HG03196 (cell line): ENCODE measurements at regions not wholly inside any gene's neighbourhood (a gene's known extent, or its start where the extent isn't known, plus 50 kb on each side); places are given as distances from the start of the nearest gene placed in this dataset.

Experiments used
- ATAC-seq: cut with Tn5 transposase; IDR thresholded peaks from one replicate; pipeline ENCODE4 v1.9.1; 2021; ENCODE audit not compliant: unreplicated experiment

DNA sequence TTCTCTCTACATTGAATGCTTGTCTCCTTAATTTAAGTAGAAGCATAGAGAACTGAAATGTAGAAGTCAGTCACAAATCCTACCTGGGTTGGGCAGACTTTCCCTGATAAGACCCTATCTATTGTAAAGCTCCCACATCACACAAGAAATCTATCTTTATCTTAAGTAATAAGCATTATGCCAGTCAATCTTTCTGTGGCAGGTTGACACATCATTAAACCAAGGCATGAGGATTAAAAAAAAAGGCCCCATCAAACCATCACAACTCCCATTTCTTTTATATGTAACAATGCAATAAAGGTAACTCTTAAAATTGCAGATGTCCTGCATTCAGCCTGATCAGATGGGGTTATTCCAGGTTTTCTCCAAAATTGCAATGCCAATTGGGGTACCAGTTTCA is 311.8 kb downstream of the TOX3 start:
- ATAC-seq = no peak

DNA sequence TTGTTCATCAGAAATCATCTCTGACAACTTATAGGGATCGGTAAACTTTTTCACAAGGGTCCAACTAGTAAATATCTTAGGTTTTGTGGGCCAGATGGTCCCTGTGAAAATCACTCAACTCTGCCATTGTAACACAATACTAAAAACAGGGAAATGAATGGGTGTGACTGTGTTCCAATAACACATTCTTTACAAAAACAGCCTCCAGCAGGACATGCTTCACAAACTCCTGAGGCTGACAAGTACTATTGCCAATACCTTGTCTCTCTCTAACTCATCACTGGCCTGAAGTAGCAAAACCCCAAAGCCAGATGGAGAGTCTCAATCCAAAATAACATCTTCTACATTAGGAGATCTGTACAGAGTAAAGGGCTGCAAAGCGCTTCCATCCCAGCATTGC is 312.3 kb downstream of the TOX3 start:
- no peak for ATAC-seq

DNA sequence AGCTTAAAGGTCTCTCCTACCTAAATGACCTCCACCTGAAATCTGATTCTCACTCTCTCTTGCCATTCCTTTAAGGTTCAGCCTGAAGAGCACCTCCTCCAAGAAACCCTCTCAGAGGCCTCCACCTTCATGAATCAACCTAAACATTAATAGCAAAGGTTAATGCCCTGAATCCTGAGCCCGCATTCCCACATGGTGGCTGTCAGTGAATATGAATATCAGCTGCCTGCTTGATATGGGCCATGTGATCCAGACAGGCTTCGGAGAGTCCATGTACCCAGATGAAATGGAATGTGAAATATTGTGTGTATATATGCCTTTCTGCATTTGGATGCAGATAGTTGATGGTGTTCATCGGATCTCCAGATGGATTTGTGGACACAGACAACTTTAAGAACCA is 317.5 kb downstream of the TOX3 start:
- no peak for ATAC-seq

DNA sequence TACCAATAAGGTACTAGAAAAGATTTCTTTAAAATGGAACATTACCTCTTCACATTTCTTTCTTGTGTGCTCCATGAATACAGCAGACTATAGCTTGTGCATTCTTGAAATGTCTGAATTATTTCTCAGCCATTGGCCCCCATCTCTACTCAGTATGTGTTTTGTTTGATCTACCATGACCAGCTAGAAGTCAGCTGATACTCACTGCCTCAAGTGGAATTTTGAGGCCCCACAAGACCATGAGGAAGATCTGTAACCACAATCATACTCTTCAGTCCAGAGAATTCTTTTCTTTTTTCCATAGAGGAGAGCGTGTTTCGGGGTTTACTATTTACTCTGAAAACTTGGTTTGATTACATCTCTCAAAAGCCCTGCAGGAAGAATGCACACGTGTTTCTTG is 319.1 kb downstream of the TOX3 start:
- ATAC-seq = no peak

DNA sequence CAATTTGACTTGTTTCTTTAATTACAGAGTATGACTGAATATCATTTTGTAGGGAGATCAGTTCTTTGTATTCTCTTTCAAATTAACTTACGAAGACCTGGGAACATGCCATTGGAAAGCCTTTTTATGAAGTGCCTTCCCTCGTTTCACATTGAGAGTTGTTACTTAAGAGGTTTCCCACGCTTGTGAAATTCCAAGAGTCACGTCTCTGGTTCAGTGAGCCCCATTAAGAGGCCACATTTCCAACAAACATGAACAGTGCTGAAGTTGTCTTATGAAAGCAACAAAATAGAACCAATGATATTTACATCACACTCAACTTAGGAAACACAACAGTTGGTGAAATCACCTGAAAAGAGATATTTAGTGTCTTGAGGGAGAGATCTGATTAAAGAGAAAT is 334.1 kb downstream of the TOX3 start:
- no peak for ATAC-seq

DNA sequence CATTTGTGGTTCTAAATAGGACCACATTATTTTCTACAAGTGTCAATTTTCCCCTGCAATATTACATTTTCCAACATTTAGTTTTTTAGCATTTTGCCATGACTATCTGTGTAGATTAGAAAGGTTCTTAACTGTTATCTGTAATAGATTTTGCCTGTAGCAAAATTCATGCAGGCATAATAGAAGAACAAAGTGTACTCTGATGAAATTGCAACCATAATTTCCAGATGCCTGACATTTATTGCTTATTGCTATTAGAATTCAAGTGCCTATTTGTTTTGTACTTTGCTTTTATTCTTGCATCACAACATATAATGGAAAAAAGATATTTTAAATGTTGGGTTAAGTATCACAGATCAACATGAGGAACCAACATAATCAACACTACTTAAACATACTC is 337.7 kb downstream of the TOX3 start:
- no peak for ATAC-seq

- no peak for ATAC-seq
These were observed 343.8 kb downstream of the TOX3 start for GRCh38 chr16:52203096-52203495.

DNA sequence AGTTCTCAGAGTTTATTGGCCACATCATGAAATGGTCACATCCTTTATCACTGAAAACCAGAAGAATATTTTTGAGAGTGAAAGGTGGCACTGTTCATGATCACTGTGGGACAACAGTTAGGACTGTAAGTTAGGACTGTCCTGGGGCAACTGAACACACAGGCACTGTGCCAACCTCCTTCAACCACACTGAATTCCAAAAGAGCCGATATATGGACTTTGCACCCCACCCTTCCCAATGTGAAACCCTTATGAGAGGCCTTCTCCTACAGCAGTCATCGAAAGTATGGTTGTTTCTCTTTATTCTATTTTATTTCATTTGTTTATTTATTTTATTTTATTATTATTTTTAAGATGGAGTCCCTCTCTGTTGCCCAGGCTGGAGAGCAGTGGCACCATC is 353.5 kb downstream of the TOX3 start:
- no peak for ATAC-seq

DNA sequence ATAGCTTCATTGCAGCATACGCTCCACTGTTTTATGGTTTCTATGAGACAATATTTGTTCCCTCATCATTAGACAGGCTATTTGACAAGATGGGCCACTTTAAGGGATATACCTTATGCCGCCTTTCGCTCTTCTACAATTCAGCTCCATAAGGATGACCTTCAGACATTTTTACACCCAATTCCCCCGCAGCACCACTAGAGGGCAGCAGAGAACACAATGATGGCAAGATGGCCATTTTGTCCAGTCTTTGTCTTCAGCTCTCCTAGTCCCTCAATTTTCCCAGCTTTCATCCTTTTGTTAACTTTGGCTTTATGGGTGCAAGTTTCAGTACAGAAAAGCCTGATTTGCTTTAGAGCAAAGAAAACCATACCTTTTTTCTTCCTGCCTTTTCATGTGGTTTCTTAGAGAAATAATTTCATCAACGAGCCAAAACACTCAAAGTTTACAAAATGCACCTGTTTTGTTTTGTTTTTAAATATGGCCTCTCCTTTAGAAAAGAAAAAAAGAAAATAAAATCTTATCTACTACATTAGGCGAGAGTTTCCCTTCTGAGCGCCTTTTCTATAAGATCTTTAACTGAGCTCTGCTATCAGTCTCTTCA is 355.3 kb downstream of the TOX3 start:
- ATAC-seq = no peak

GRCh38 chr16:52184336-52184735 is 362.6 kb downstream of the TOX3 start:
- no peak for ATAC-seq

- no peak for ATAC-seq
These were observed 364.1 kb downstream of the TOX3 start for GRCh38 chr16:52182840-52183239.

- ATAC-seq = no peak
These were observed 372.8 kb downstream of the TOX3 start for GRCh38 chr16:52174168-52174567.

GRCh38 chr16:52171481-52171880 is 375.5 kb downstream of the TOX3 start:
- ATAC-seq = no peak

GRCh38 chr16:52167328-52167727 is 379.6 kb downstream of the TOX3 start:
- no peak for ATAC-seq

DNA sequence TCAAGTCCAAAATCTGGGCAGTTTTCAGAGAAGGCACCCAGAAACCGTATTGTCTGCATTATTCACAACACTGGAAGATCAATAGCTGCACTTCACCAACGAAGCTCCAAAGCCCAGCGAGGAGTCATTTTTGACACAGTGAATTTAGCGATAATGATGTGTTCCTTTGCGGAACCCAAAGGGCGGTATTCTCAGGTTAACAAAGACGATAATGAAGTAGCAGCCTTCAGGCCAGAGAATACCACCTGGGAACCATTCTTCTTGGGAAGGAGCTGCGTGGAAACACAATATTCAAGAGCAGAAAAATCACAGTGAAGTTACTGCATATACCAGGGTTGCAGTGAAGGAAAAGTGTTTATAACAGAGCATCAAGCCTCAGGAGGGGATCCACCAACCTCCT is 381.0 kb downstream of the TOX3 start:
- ATAC-seq = no peak

GRCh38 chr16:52149003-52149402 is 397.9 kb downstream of the TOX3 start:
- ATAC-seq = no peak

DNA sequence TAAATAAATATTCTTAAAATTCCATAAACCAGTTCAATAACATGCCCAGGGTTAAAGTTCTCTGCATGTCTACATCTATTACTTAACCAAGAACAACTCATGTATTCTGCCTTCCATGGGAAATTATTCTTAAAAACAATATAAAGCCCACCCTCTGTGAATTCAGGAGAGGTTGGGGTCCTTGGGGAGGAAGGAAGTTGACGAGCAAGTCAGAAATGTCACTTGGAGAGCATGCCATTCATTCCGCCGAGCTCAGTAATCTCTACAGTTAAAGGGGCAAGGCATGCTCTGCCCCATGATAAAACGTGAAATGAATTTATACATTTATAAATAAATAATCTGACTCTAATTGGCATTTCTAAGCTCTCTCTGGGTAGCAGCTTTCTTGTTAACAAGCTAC is 405.1 kb downstream of the TOX3 start:
- ATAC-seq = no peak

DNA sequence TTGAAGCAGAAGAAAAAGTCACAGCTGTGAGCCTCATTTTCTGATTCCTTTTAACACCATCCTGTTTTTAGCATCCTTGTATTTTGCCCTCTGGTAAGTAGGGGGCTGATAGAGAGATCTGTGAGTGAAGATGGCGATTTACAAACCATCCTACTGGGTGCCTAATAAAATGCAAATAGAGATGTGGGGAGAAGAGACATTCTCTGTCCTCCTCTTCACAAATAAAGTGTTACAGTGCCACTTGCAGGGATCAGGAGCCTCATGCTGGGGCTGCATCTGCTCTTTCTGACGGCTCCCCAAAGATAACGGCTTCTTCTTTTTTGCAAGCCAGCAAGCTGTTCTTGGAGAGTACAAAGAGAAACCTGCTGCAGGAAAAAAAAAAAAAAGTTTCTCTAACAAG is 418.6 kb downstream of the TOX3 start:
- ATAC-seq = no peak

- no peak for ATAC-seq
These were observed 423.1 kb downstream of the TOX3 start for GRCh38 chr16:52123842-52124241.

DNA sequence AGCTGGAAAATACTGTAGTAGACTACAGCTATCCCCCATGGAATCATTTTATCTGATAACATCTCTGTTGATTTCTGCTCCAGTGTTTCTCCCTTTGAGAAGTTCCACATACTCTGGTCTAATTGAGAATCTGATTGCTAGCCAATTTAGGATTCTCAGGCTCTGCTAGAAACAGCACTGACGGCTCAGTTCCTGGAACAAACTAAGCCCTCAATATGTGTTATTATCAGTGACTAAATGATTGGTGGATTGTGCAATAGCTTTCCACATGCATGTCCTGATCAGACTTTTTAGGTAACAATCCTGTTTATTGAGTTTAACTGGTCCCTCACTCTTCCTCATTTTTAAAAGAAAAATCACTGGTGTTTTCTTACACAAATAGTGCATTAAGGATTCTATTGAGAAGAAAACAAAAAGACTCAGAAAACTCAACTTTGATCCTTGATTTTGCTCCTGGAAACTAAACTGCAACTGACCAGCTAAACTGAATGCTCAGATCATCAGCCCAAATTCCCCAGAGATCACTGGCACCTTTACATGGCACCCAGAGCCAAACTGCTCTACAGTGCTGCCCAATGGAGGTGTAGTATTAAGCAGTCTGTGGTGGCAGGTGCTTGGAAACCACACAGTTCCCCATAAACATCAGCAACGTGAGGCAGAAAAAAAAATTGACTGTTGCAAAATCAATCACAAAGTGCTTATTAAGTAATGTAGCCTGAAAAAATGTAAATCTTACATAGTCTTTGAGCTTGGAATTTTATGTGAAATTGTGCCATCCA is 423.7 kb downstream of the TOX3 start:
- no peak for ATAC-seq

- ATAC-seq = no peak
These were observed 429.8 kb downstream of the TOX3 start for GRCh38 chr16:52117171-52117570.

DNA sequence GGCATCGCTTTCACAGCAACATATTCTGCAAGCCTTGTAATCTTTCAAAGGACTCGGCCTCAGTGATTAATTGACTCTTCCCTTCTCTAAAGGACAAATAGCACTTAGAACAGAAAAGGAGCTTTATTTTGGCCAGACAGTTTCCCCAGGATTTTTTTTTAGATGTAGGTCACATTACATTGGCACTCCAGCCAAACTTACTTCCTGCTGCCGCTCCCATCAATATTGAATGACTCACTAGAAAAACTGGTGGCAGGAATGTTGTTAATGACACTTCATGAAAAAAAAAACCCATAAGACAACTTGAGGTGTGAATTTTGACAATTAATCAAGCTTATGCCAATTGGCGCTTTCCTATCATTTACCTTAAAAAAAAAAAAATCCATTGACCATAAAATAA is 432.6 kb downstream of the TOX3 start:
- ATAC-seq = no peak
